Mesenchymal stem cell (in vitro differentiated cells and primary cell): ENCODE measurements at regions not wholly inside any gene's neighbourhood (a gene's known extent, or its start where the extent isn't known, plus 50 kb on each side); places are given as distances from the start of the nearest gene placed in this dataset.

Source experiments
- DNase-seq: peaks from one replicate; pipeline ENCODE4 v3.0.0-alpha.2; 2013
- H2AFZ ChIP-seq: one replicate; pipeline ENCODE4 v1.6.1; 2013; ENCODE audit warnings: low read depth, mild to moderate bottlenecking, control low read depth, inconsistent platforms, low read length, moderate library complexity
- H2AK5ac ChIP-seq: 2 replicates; pipeline ENCODE4 v1.6.1; 2013; ENCODE audit warnings: low read length, moderate library complexity, mild to moderate bottlenecking, inconsistent platforms; ENCODE audit not compliant: severe bottlenecking
- H2BK120ac ChIP-seq: one replicate; pipeline ENCODE4 v1.6.1; 2013; ENCODE audit warnings: low read depth, mild to moderate bottlenecking, inconsistent platforms, low read length, moderate library complexity
- H2BK12ac ChIP-seq, 2 experiments: one replicate each; pipeline ENCODE4 v1.6.1; 2013; ENCODE audit warnings: inconsistent platforms in 2 of 2, low read length in 2 of 2, mild to moderate bottlenecking in 2 of 2, moderate library complexity in 2 of 2, control low read depth in 1 of 2
- H2BK15ac ChIP-seq: one replicate; pipeline ENCODE4 v1.6.1; 2013; ENCODE audit warnings: mild to moderate bottlenecking, low read depth, inconsistent platforms; ENCODE audit not compliant: poor library complexity, severe bottlenecking
- H2BK5ac ChIP-seq: 2 replicates; pipeline ENCODE4 v1.6.1; 2013; ENCODE audit warnings: low read depth, mild to moderate bottlenecking, low read length, control low read depth, inconsistent platforms; ENCODE audit not compliant: poor library complexity, severe bottlenecking
- H3K14ac ChIP-seq, 2 experiments: one replicate each; pipeline ENCODE4 v1.6.1; 2013; ENCODE audit warnings: inconsistent platforms in 2 of 2, low read length in 2 of 2, control low read depth in 1 of 2, mild to moderate bottlenecking in 1 of 2, moderate library complexity in 1 of 2
- H3K18ac ChIP-seq, 2 experiments: one replicate each; pipeline ENCODE4 v1.6.1; 2013; ENCODE audit warnings: inconsistent platforms in 2 of 2, low read length in 2 of 2, control low read depth in 1 of 2, low read depth in 1 of 2, mild to moderate bottlenecking in 1 of 2
- H3K23ac ChIP-seq, 2 experiments: one replicate each; pipeline ENCODE4 v1.6.1; 2013; ENCODE audit warnings: inconsistent platforms in 2 of 2, low read length in 2 of 2, mild to moderate bottlenecking in 2 of 2, moderate library complexity in 2 of 2, control low read depth in 1 of 2
- H3K27ac ChIP-seq: 2 replicates; pipeline ENCODE4 v1.5.1; 2013; ENCODE audit warnings: mild to moderate bottlenecking, moderate library complexity, low read length, control low read depth, inconsistent platforms; ENCODE audit not compliant: poor library complexity, severe bottlenecking
- H3K27me3 ChIP-seq, 2 experiments: 2 replicates each; pipeline versions ENCODE4 v1.6.1 to v1.7.0; 2013; ENCODE audit warnings: low read length in 2 of 2, mild to moderate bottlenecking in 2 of 2, moderate library complexity in 2 of 2, control low read depth in 1 of 2, inconsistent platforms in 1 of 2; ENCODE audit not compliant: control insufficient read depth in 1 of 2, insufficient read depth in 1 of 2
- H3K36me3 ChIP-seq, 2 experiments: 2 replicates each; pipeline versions ENCODE4 v1.6.1 to v1.7.0; 2013; ENCODE audit warnings: low read length in 2 of 2, control low read depth in 1 of 2, inconsistent platforms in 1 of 2, low read depth in 1 of 2, mild to moderate bottlenecking in 1 of 2; ENCODE audit not compliant: insufficient read depth in 2 of 2, control insufficient read depth in 1 of 2
- H3K4ac ChIP-seq, 2 experiments: one replicate each; pipeline ENCODE4 v1.6.1; 2013; ENCODE audit warnings: inconsistent platforms in 2 of 2, low read length in 2 of 2, mild to moderate bottlenecking in 2 of 2, moderate library complexity in 2 of 2, control low read depth in 1 of 2, low read depth in 1 of 2
- H3K4me1 ChIP-seq: 2 replicates; pipeline ENCODE4 v1.6.1; 2013; ENCODE audit warnings: low read depth, low read length, control low read depth; ENCODE audit not compliant: control insufficient read depth, insufficient read depth
- H3K4me2 ChIP-seq: 2 replicates; pipeline ENCODE4 v1.6.1; 2013; ENCODE audit warnings: low read length, mild to moderate bottlenecking, inconsistent platforms; ENCODE audit not compliant: poor library complexity, severe bottlenecking
- H3K4me3 ChIP-seq, 2 experiments: 2 replicates each; pipeline versions ENCODE4 v1.5.1 to v1.7.0; 2013; ENCODE audit warnings: low read length in 2 of 2, mild to moderate bottlenecking in 2 of 2, control low read depth in 1 of 2, low read depth in 1 of 2; ENCODE audit not compliant: insufficient read depth in 1 of 2
- H3K79me1 ChIP-seq: replicated peaks from 2 replicates; pipeline ENCODE4 v1.6.1; 2013; ENCODE audit warnings: mild to moderate bottlenecking, control low read depth, low read length, inconsistent platforms; ENCODE audit not compliant: poor library complexity, severe bottlenecking
- H3K9ac ChIP-seq: 2 replicates; pipeline ENCODE4 v1.7.0; 2013; ENCODE audit warnings: mild to moderate bottlenecking, low read length, moderate library complexity
- H3K9me3 ChIP-seq: 2 replicates; pipeline ENCODE4 v1.7.0; 2013; ENCODE audit warnings: mild to moderate bottlenecking, low read length; ENCODE audit not compliant: control insufficient read depth
- H4K8ac ChIP-seq: one replicate; pipeline ENCODE4 v1.6.1; 2013; ENCODE audit warnings: inconsistent platforms, mild to moderate bottlenecking, low read length, moderate library complexity
- H4K91ac ChIP-seq: one replicate; pipeline ENCODE4 v1.6.1; 2013; ENCODE audit warnings: mild to moderate bottlenecking, low read length, inconsistent platforms
- WGBS: methylation state at CpG from one replicate; pipeline ENCODE4 v1.1.7; 2013; ENCODE audit warnings: mixed read lengths; 5-methylcytosine and 5-hydroxymethylcytosine counted together

DNA sequence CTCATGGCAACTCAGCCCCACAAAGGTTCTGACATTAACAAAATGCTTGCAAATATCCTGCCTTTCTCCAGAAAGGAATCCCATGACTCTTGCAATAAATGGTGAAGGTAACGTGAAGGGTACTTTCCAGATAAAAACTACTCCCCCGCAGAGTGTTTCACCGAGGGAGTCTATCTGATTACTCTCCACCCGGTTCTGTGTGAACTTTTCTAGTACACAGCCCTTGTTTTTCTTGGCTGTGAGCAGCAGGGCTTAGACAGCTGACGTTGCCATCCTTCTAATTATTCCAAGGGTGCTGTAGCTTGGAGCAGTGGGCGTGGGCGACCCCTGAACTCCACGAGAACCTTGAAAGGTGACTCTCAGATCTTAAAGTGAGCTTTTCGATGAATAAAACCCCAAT lies 276.0 kb upstream of the IRX4 start:
- Histone ChIP-seq H3K4me3 (no peak overlapping the region), H3K79me1 (no peaks in the 10 kb centered on the region), H4K91ac (no peak overlapping the region), H3K27ac (no peak overlapping the region), H2BK120ac (no peak overlapping the region), H4K8ac (no peak overlapping the region), H3K36me3 (no peaks in the 10 kb centered on the region), H2BK12ac (no peak overlapping the region), H3K4me1 (no peaks in the 10 kb centered on the region), H3K4ac (no peak overlapping the region), H3K27me3 (peaks cover 0 to 10% of the 10 kb centered on the region in 2 experiments), H3K14ac (no peak overlapping the region), H2AFZ (no peak overlapping the region), H3K9ac (no peak overlapping the region), H2BK15ac (no peak overlapping the region), H2BK5ac (no peak overlapping the region), H3K18ac (no peak overlapping the region), H3K9me3 (no peaks in the 10 kb centered on the region), H3K23ac (no peak overlapping the region), H3K4me2 (no peak overlapping the region), H2AK5ac (no peak overlapping the region)
- no peak for DNase-seq
- 75% methylated on average over 8 of the region's 9 CpGs for WGBS

DNA sequence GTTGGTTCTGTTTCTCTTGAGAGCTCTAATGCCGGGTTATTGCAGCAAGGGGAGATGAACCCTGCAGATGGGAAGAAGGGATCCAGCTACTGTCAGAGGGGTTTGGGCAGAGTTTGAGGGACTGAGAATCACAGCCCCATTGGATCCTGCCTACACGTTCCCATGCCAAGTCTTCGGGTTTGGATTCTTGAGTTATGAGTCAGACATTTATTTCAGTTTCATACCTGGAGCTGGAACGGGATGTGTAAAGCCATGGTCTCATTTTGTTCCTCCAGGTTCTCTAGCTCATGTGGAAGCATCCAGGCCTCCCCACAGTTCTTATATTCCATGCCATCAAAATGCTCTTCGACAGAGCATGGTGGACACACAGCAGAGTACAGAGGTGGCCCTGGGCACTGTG lies 275.4 kb upstream of the IRX4 start:
- no peak for DNase-seq
- 71% methylated on average over 5 of the region's 5 CpGs for WGBS
- Histone ChIP-seq H2BK15ac (no peak overlapping the region), H3K4me3 (no peak overlapping the region), H2BK5ac (no peak overlapping the region), H3K14ac (no peak overlapping the region), H3K79me1 (no peaks in the 10 kb centered on the region), H2AFZ (no peak overlapping the region), H3K9ac (no peak overlapping the region), H2BK12ac (no peak overlapping the region), H3K4ac (no peak overlapping the region), H3K4me1 (no peaks in the 10 kb centered on the region), H2BK120ac (no peak overlapping the region), H3K9me3 (no peaks in the 10 kb centered on the region), H4K91ac (no peak overlapping the region), H2AK5ac (no peak overlapping the region), H3K27ac (no peak overlapping the region), H3K23ac (no peak overlapping the region), H3K4me2 (no peak overlapping the region), H4K8ac (no peak overlapping the region), H3K36me3 (no peaks in the 10 kb centered on the region), H3K18ac (no peak overlapping the region), H3K27me3 (peaks cover 0 to 10% of the 10 kb centered on the region in 2 experiments)

DNA sequence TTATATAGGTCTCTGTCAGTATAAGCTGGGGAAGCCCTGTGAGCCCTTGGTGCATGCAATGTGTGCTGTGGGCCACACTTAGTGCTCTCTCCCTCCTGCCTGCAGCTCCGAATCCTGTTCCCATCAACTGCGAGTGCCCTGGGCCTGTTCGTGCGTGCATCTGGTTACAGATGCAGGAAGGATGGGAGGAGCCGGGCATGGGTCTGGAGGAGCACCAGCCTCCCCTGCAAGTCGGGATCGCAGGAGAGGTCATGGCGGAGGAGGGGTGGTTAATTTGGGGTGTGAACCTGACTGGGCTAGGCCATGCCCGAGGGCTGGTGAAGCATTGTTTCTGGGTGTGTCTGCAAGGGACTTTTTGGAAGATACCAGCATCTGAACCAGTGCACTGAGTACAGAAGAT lies 274.6 kb upstream of the IRX4 start:
- DNase-seq = no peak
- no peak overlapping the region for H3K4me2 ChIP-seq
- no peak overlapping the region for H3K23ac ChIP-seq
- H2BK15ac ChIP-seq = no peak overlapping the region
- H3K79me1 ChIP-seq = no peaks in the 10 kb centered on the region
- H4K91ac ChIP-seq = no peak overlapping the region
- no peaks in the 10 kb centered on the region for H3K4me1 ChIP-seq
- H2BK12ac ChIP-seq = no peak overlapping the region
- no peak overlapping the region for H3K4me3 ChIP-seq
- no peak overlapping the region for H4K8ac ChIP-seq
- 90% methylated on average over 9 of the region's 9 CpGs for WGBS
- H3K9me3 ChIP-seq = no peaks in the 10 kb centered on the region
- no peak overlapping the region for H2BK5ac ChIP-seq
- H3K9ac ChIP-seq = no peak overlapping the region
- H2AK5ac ChIP-seq = no peak overlapping the region
- H2BK120ac ChIP-seq = no peak overlapping the region
- H3K27me3 ChIP-seq = peaks cover 0 to 15% of the 10 kb centered on the region in 2 experiments
- no peak overlapping the region for H3K18ac ChIP-seq
- H3K36me3 ChIP-seq = no peaks in the 10 kb centered on the region
- H3K27ac ChIP-seq = no peak overlapping the region
- no peak overlapping the region for H2AFZ ChIP-seq
- H3K14ac ChIP-seq = no peak overlapping the region
- no peak overlapping the region for H3K4ac ChIP-seq

DNA sequence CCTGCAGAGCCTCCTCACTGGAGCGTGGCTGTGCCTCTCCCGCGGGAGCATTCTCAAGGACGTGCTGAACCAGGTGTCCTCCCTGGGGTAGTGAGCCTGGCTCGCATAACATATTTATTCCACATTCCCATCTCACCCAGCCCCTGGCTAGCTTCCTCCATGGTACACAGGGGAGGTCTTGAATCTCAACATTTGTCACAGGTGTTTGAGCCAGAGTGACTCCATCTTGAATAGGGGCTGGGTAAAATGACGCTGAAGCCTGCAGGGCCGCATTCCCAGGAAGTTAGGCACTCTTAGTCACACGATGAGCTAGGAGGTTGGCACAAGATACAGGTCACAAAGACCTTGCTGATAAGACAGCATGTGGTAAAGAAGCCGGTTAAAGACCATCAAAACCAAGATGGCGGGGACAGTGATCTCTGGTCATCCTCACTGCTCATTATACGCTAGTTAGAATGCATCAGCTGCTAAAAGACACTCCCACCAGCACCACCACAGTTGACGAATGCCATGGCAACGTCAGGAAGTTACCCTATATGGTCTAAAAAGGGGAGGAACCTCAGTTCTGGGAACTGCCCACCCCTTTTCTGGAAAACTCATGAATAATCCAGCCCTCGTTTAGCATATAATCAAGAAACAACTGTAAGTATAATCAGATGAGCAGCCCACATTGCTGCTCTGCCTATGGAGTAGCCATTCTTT lies 273.8 kb upstream of the IRX4 start:
- no peak overlapping the region for H2BK120ac ChIP-seq

More for the DNA sequence above, 273.8 kb upstream of the IRX4 start:
- Histone ChIP-seq H3K23ac (no peak overlapping the region), H3K4me1 (no peaks in the 10 kb centered on the region), H3K14ac (no peak overlapping the region), H2AFZ (no peak overlapping the region), H3K79me1 (no peaks in the 10 kb centered on the region), H4K91ac (no peak overlapping the region), H2BK12ac (no peak overlapping the region), H3K18ac (no peak overlapping the region), H2AK5ac (no peak overlapping the region), H4K8ac (no peak overlapping the region), H3K9me3 (no peaks in the 10 kb centered on the region), H3K4ac (no peak overlapping the region), H3K36me3 (no peaks in the 10 kb centered on the region), H3K4me2 (no peak overlapping the region), H3K4me3 (no peak overlapping the region), H3K27me3 (peaks cover 0 to 19% of the 10 kb centered on the region in 2 experiments), H3K9ac (no peak overlapping the region), H2BK5ac (no peak overlapping the region), H3K27ac (no peak overlapping the region), H2BK15ac (no peak overlapping the region)
- DNase-seq = no peak
- WGBS = 86% methylated on average over 13 of the region's 14 CpGs
